GM21360 (cell line): ENCODE measurements at regions not wholly inside any gene's neighbourhood (a gene's known extent, or its start where the extent isn't known, plus 50 kb on each side); places are given as distances from the start of the nearest gene placed in this dataset.

Experiments used
- ATAC-seq: cut with Tn5 transposase; IDR thresholded peaks from one replicate; pipeline ENCODE4 v1.9.1; 2021; ENCODE audit warnings: mild to moderate bottlenecking, moderate library complexity; ENCODE audit not compliant: unreplicated experiment

- no peak for ATAC-seq
These were observed 54.5 kb upstream of the VGLL3 start for GRCh38 chr3:87045473-87045872.

- no peak for ATAC-seq
These were observed 53.9 kb upstream of the VGLL3 start for GRCh38 chr3:87044846-87045245.

- ATAC-seq, result no peak
These were observed 53.5 kb upstream of the VGLL3 start for GRCh38 chr3:87044409-87044808.

- ATAC-seq, result no peak
These were observed 50.2 kb upstream of the VGLL3 start for GRCh38 chr3:87041191-87041590.
